GM19452 (cell line): ENCODE measurements at regions not wholly inside any gene's neighbourhood (a gene's known extent, or its start where the extent isn't known, plus 50 kb on each side); places are given as distances from the start of the nearest gene placed in this dataset.
"Not testable (repeated sequence)": the region's sequence is repeated elsewhere in the genome, so short reads cannot be mapped to it uniquely, and the experiment has no call there.

Experiments used
- ATAC-seq: cut with Tn5 transposase; IDR thresholded peaks from one replicate; pipeline ENCODE4 v1.9.1; 2021; ENCODE audit not compliant: unreplicated experiment

DNA sequence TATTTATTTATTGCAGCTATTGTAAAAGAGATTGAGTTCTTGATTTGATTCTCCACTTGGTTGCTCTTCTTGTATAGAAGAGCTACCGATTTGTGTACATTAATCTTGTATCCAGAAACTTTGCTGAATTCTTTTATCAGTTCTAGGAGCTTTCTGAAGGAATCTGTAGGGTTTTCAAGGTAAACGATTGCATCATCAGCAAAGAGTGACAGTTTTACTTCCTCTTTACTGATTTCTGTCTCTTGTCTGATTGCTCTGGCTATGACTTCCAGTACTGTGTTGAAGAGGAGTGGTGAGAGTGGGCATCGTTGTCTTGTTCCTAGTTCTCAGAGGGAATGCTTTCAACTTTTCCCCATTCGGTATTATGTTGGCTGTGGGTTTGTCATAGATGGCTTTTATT is 103.1 kb downstream of the CAPZA3 start:
- not testable (repeated sequence) for ATAC-seq

DNA sequence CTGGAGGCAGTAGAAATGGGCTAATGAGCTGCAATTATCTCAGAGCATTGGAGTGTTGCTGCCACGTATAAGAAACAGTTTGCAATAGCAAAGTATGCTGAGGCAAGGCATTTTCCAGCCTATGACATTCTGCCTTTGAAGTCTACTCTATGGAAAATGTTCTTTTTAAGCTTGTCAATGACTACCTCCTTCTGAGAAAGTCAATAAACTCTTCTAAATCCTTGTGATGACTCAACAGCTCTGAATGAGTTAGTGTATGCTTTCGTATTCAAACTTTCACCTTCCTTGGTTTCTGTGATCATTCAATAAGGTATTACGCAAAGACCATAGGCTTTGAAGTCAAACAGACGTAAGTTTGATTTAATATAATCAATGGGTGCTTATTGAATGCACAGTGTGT is 111.2 kb downstream of the CAPZA3 start:
- no peak for ATAC-seq

DNA sequence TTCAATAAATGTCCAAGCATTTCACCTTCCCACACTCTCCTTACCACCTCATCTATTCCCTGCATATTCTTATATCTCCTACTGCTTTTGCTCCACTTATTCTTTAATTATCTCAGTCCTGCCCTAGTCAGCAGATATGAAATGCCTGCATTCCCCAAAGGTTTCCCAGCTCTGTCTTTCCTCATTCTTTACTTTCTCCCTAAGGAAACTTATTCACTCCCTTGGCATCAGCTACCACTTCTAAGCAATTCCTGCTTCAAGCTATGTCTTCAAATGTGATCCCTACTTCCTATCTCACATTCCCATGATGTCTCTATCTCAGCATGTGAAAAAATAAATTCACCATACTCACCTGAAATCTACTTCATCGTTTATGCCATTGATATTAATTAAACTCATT is 111.8 kb downstream of the CAPZA3 start:
- ATAC-seq: no peak

DNA sequence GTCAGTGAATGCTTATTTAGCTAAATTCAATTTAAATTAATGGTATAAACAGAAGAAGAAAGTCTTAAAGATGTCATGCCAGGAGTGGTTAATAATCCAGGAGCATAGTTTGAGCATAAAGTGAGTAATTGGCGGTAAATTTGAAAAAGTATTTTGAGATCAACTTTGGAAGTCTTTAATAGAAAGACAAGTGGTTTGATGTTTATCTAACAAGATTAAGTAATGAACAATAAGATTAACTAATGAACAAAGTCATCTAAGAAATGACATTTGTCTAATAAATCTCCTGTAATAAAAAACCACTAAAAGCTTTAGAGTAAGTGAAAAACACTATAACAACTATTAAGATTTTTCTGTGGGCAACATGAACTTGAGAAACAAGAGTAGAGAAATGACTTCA is 112.8 kb downstream of the CAPZA3 start:
- ATAC-seq: no peak

DNA sequence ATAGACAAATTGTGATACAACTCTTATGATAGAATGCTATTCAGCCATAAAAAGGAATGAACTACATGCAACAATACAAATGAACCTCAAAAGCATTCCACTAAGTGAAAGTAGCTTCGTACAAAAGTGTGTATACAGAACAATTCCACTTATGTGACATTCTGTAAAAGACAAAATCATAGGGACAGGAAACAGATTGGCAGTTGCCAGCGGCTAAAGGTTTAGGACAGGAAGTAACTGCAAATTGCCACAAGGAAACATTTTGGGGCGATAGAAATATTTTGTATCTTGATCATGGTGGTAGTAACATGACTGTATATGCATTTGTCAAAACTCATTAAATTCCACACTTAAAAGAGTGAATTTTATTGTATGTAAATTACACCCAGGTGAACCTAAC is 113.4 kb downstream of the CAPZA3 start:
- no peak for ATAC-seq

DNA sequence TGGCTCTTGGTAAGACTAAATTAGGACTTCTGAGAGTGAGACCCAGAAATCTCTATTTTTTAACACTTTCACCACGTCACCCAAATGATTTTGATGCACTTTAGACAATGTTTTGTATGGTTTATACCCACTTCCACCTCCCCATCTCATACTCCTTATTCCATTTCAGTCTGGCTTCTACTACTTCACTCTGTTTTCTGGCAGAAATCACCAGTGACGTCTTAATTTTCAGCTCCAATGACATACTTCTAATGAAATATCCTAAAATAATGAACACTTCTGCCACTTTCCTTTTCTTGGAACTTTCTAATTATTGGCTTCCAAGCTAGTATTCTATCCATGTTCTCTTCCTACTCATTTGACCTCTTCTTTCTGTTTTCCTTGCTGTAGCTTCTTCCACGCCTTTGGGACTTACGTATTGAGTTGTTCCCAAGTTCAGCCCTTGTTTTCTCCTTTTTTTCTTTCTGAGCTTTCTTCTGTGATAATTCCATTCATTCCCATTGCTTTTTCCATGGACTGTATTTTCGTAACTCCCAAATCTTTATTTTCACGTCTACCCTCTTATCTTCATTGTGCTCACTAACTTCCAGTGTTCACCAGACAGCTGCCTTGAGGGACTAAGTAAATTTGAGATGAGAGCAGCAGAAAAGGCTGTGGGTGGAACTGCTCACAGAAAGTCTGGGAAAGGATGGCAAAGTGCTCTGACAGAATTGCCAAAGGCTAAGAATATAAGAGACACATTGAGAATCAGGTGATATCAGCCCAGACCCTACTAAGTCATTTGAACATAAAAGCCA is 115.8 kb downstream of the CAPZA3 start:
- no peak for ATAC-seq

DNA sequence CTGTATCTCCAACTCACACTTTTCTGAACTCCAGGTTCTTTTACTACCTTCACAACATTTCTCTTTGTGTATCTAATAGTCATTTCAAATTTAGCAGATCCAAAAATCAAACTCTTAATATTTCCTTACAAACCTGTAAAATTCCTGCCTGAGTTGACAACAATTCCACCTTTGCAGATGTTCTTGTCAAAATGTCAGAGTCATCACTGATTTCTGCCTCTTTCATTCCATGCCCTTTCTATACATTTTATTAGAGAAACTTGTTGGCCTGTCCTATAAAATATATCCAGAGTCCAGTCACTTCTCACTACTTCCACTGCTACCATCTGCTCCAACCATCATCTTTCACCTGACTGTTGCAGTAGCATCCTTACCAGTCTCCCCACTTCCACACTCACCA is 119.7 kb downstream of the CAPZA3 start:
- no peak for ATAC-seq

DNA sequence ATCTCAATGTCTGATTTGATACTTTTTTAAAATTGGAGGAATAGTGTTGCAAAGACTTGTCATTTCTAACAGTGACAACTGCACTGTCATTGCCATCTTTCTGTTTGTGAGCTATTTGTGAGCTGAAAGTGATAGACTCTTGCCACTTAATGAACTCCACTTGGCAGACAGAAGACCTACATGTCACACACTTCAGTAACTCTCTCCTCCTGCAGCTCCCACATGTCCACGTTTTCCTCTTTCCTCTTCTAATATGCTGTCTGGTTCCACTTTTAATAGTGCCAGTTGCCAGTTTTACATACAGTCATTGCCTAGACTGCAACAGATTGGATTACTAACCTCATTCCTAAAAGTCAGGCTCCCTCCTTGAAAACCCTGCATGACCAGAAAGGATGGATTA is 121.5 kb downstream of the CAPZA3 start:
- ATAC-seq: no peak

DNA sequence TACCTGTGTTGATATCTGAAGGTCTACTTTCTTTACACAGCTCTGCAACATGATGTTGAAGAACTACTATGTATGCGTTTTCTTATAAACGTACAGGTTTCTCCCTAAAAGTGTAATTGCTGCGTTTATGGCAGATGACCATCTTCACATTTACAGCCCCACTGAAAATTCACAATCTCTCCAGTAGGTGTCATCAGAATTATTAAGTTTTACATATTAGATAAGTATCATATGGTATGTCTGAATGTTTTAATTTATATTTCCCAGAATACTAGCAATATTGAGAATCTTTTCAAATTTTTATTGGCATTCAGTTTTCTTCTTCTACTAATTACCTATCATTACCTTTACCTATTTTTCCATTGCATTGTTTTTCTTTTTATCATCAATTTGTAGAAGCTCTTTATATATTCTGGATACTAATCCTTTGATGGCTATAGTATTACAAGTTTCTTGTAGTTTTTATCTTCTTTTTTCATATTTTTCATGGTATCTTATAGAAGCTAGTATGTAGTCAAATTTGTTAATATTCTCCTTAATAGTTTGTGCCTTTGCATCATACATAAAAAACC is 123.5 kb downstream of the CAPZA3 start:
- no peak for ATAC-seq

DNA sequence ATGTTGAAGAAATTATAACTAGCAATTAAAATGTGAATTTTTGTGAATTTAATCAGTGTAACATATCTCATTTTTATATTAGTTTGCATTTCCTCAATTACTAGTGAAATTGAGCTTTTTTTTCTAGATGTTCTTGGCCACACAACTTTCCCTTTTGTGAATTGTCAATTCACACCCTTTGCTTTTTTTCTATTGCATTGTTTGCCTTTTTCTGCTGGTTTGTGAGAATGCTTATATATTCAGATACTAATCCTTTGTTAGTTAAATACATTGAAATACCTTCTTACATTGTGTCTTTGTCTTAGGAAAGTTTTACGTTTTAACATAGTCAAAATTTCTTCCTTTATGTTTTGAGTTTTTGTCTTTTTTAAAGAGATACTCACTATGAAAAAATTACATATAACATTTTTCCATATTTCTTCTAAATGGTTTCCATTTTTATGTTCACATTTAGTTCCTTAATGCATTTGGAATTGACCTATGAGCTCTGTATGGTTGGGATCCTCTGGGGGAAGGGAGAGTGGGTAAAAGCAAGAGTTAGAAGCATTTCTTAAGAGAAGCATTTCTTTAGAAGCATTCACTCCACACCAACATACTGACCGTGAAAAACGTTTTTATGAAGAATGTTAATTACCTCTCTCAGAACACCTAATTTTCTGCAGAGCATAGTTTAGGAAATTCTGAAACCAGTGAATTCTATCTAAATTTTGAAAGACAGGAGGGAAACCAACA is 126.0 kb downstream of the CAPZA3 start:
- ATAC-seq: no peak

DNA sequence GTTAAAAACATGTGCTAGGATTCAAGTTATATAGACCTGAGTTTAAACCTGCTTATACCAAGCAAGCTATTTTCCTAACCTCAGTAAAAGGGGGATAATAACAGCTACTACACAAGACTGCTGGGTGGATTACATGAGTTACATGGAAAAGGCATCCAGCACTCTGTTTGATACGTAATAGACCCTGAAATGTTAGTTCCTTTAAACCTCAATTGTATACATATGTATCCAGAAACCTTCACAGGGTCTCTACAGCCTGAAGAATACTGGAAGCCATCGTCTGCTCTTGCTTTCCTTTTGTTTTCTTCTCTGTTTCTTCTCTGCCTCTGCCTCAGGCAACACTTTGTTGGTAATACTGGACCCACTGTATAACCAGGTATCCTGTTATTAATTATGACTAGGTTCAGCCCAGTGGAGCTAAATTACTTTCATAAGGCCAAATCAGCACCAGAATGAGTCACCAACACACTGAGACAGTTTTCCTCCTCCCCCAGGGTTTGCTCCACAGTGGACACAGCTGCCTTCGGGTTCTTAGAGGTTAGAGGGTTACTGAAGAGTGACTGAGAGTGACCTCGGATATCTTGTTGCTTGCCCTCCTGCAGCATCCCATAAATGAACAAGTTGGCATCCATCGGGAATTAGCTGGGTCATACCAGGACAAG is 127.1 kb downstream of the CAPZA3 start:
- ATAC-seq: no peak

DNA sequence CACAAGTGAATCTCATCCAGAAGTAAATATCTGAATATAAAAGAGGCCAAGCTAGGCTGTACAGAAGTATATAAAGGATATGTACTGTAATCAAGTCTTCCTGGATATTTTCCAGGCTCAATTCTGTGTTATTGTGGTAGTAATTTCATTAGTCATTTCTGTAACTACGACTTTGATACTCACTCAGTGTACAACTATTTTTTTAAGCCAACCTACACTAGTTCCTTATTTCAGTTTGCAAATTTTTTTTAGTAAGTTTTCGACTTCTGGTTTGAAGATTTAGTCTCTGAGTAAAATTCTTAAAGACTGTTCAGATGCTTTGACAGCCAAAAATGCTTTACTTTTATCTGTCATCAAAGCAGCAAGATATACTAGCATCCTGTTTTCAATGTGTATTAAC is 130.8 kb downstream of the CAPZA3 start:
- ATAC-seq: no peak

DNA sequence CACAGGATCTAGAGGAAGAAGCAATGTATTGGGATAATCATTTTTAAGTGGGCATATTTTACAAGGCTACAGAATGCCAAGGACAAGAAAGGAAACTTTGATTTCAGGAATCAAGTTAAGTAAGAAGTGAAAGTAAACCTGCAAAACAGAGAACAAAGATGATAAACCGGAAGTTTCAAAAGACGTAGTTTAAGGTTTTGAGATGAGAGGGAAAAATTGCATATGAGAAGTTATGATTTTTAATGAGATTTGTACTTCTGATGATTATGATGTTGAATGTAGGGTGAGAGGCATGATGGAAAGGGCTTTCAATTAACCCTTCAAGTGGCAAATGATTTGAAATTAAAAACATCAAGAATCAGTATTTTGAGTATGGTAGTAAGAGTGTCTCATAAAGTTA is 134.9 kb downstream of the CAPZA3 start:
- ATAC-seq: no peak

DNA sequence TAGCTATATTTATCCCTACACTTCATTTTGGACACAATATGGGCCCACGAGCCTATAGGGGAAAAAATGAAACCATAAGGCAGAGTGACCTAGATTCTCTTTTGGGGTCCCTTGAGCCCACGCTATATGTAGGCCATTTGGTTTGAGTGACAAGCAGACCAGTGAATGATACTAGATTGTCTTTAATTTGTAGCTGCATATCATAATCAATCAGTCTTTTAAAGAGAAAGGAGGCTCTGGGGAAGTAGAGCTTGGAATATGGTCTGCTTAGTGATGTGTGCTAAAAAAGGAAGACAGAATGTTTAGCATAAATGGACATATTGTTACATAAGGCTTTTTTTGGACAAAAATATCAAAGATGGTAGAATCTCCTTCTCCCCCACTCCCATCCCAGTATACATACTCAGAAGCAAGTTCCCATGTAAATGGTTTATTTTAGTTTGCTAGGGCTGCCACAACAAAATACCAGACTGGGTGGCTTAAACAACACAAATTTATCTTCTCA is 140.8 kb downstream of the CAPZA3 start:
- no peak for ATAC-seq

DNA sequence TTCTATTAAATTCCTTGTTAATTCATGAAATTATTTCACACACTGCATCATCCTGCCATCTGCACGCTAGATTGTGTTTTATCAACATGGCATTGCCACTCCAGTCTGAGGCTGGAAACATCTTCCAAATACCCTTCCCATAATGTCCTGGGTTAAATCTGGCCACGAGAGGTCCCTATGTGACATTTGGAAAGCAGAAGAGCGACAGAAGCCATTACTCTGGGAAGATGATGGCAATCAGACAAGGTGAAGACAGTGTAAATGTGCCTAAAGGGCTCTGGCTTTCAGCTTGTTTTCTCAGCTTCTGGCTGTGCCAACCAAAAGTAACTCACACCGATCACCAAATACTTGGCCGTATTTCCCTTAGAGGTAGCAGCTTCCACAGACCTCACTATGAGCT is 144.8 kb downstream of the CAPZA3 start:
- no peak for ATAC-seq

DNA sequence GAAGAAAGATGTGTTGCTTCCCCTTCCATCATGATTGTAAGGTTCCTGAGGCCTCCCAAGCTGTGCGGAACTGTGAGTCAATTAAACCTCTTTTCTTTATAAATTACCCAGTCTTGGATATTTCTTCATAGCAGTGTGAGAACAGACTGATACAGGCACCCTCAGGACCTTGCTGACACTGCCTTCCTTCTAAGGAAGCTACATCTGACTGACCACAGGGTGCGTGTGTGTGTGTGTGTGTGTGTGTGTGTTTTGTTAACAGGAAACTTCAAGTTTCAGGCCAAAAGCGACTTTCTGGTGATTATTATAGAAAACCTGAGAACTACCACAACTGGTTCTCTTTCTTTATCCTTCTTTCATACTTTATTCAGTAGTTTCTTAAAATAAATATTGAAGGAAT is 149.0 kb downstream of the CAPZA3 start:
- no peak for ATAC-seq

DNA sequence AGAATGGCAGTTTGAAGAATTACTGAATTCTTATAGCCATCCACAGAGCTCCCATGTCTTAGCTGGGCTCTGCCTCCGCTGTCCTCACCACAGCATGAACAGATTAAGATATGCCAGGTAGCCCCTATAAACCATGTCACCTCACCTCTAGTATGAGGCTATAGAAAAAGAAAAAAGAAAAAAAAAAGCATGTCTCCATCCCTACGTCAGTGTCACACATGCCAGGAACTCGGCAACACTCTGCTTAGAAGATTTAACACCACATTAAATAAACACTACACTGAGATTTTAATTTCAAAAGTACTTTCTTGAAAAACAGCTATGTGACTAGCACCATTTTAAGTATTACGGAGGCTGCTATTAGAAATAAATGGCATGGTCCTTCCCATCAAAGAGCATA is 149.4 kb downstream of the CAPZA3 start:
- no peak for ATAC-seq

DNA sequence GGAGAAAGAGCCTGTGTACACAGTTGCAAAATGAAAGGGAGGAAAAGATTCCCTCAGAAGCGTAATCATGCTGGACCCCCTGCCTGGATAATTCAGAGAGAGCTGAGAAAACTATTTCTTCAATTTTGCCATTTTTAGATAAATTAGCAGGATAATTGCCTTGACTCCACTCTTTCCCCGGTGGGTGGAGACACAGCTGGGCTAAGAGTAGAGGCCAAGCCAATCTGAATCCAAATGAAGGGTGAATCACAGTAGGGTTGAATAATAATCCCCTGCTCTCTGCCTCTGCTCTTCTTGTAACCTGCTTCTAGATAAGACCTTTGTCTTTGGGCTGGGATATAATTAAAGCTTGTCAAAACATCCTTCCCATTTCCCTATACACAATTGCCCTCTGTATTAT is 150.1 kb downstream of the CAPZA3 start:
- ATAC-seq: no peak

DNA sequence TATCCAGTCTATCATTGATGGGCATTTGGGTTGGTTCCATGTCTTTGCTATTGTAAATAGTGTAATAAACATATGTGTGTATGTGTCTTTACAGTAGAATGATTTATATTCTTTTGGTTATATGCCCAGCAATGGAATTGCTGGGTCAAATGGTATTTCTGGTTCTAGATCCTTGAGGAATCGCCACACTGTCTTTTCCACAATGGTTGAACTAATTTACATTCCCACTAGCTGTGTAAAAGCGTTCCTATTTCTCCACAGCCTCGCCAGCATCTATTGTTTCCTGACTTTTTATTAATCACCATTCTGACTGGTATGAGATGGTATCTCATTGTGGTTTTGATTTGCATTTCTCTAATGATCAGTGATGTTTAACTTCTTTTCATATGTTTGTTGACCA is 152.7 kb downstream of the CAPZA3 start:
- ATAC-seq: not testable (repeated sequence)

DNA sequence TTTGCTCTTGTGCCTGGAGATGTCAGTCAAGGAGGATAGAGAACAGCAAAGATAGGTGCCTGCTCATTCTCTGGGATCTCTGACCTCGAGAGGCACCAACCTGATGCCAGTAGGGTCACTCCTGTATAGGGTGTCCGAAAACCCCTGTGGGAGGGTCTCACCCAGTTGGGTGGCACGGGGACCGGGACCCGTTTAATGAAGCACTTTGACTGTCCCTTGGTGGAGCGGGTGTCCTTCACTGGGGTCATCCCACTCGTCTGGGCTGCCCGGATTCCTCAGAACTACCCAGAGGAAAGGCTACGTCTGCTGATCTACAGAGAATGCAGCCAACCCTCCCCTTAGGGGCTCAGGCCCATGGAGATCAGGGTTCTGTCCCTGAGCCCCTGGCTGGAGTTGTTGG is 157.6 kb downstream of the CAPZA3 start:
- no peak for ATAC-seq

DNA sequence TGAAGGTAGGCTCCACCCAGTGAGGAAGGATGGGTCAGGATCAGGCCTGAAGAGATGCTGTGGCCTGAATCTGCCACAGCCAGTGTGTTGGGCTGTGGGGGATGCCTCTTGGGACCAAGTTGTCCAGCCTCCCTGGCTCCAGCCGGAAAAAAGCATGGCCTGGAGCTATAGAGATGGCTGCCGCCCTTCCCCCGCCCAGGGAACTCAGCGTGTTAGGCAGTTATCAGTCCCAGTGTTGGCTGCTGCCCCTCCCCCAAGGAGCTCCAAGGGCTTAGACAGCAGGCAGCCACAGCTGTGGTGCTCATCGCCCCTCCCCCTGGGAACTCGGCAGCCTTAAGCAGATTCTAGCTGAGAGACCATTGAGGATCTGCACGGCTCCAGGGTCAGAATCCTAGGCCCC is 158.0 kb downstream of the CAPZA3 start:
- ATAC-seq: no peak

DNA sequence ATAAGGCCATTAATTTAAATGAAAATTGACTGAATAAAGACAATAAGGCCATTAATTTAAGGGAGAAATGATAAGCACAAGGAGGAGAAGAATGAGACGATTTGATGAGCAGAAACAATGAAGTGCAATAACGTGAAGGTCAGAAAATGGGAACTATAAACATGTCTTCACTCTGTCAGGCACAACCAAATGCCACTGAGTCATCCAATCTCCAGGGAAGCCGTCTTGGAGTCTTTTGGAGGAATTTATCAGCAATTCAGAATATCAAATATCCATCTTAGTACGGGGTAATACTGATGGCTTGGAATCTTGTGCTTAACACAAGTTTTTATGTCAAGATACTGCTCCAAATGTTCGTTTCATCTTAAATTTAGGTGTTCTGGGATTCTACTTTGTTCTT is 159.9 kb downstream of the CAPZA3 start:
- ATAC-seq: no peak
